Prostate gland (tissue), 2 donors: ENCODE measurements at regions not wholly inside any gene's neighbourhood (a gene's known extent, or its start where the extent isn't known, plus 50 kb on each side); places are given as distances from the start of the nearest gene placed in this dataset.

Source experiments
- POLR2A ChIP-seq: fragments of 450-650 bp; IDR thresholded peaks from one replicate; pipeline ENCODE4 v1.6.1; 2016; ENCODE audit warnings: antibody characterized with exemption, mild to moderate bottlenecking
- POLR2AphosphoS5 ChIP-seq: sonication (generic); formaldehyde crosslinking; IDR thresholded peaks from one replicate; pipeline ENCODE4 v1.6.1; 2017; ENCODE audit warnings: antibody characterized with exemption
- TF ChIP-seq, protein P1 (sequence below), 4 experiments: fragments of 200-600 bp in 2 of 4; fragments of 450-650 bp in 2 of 4; sonication (generic) in 2 of 4; IDR thresholded peaks; 1 replicate in 3 of 4; 2 replicates in 1 of 4; pipeline ENCODE4 v1.5.1; 2016 to 2019; ENCODE audit warnings: antibody characterized with exemption in 4 of 4, mild to moderate bottlenecking in 2 of 4, moderate library complexity in 2 of 4

DNA sequence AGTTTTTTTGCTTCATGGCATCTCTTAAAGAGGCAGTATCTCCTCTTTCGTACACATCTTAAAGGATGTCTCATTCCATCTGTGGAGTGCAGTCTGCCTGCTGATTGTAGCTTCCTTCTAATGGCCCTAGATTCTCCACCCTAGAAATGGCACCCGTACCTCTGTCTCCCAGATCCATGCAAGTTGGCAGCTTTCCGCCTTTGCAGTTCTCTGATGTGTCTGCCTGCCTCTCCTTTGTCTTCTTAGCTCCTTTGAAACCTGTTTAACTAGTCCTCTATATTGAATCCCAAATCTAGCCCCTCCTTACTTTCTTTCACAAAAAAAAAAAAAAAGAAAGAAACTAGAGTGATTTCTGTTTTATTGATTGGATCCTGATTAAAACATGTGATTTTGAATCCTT, 1025.0 kb downstream of the ZPLD1 start:
- TF ChIP-seq, protein P1, sequence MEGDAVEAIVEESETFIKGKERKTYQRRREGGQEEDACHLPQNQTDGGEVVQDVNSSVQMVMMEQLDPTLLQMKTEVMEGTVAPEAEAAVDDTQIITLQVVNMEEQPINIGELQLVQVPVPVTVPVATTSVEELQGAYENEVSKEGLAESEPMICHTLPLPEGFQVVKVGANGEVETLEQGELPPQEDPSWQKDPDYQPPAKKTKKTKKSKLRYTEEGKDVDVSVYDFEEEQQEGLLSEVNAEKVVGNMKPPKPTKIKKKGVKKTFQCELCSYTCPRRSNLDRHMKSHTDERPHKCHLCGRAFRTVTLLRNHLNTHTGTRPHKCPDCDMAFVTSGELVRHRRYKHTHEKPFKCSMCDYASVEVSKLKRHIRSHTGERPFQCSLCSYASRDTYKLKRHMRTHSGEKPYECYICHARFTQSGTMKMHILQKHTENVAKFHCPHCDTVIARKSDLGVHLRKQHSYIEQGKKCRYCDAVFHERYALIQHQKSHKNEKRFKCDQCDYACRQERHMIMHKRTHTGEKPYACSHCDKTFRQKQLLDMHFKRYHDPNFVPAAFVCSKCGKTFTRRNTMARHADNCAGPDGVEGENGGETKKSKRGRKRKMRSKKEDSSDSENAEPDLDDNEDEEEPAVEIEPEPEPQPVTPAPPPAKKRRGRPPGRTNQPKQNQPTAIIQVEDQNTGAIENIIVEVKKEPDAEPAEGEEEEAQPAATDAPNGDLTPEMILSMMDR (IDR thresholded peaks at IDR 0.05), result no peak
- TF ChIP-seq POLR2AphosphoS5 (no peak), POLR2A (no peak)
